Iris pigment epithelial cell (primary cell): ENCODE measurements at regions not wholly inside any gene's neighbourhood (a gene's known extent, or its start where the extent isn't known, plus 50 kb on each side); places are given as distances from the start of the nearest gene placed in this dataset.

Experiments used
- DNase-seq: peaks from one replicate; pipeline ENCODE4 v3.0.0-alpha.2; 2011; ENCODE audit warnings: low read depth

GRCh38 chr10:80860719-80861118 is 323.0 kb downstream of the SH2D4B start:
- no peak for DNase-seq

DNA sequence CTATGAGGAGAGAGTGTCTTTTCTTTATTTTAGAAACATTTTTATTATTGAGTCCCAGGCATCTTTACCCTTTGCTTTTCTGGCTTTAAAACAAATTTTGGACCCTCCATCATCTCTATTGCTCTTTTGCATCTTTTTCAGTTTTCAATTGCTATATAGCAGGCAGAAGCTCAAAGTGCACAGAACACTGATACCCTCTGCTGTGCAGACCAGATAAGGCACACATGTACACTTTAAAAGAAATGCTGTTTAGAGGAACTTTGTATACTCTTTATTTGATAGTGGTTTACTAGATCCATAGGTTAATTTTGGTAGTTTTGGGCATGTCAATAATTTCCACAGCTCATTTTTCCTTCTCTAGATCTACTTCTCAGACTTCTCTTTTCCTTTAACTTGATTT is 324.2 kb downstream of the SH2D4B start:
- no peak for DNase-seq

- DNase-seq: no peak
Observed at GRCh38 chr10:80870282-80870681, 332.6 kb downstream of the SH2D4B start.

GRCh38 chr10:80871083-80871482 is 333.4 kb downstream of the SH2D4B start:
- DNase-seq: no peak

DNA sequence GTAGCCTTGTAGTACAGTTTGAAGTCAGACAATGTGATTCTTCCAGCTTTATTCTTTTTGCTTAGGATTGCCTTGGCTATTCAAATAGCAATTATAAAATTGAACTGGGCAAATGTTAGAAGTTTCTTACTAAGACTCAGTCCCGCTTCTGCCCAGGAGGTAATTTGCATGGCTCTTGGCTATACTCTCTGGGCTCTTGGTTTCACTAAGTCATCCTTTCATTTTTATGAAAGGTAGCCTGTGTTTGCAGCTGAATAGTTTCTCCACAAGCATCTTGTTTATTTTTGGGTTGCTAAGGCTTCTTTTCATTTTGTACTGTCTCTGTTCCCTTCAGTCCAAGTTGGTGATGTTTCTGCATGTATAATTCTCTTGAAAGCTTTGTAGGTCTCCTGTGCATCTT is 340.6 kb downstream of the SH2D4B start:
- no peak for DNase-seq

DNA sequence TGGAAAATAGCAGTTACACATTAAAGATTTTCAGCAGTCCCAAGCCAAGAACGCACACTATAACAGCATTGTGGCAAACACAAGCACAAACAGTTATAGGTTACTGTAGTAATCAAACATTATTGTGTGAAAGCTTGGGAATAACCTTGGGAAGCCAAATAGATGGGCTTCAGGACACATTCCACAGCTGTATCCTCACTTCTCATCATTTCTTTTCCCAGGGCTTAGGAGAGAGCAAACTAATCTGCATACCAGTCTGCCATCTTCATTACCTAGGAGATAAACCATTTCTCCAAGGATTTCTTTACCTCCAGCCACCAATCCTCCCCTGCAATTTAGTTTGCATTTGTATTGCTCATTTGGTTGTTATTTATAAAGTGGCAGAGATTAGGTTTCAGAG is 352.4 kb downstream of the SH2D4B start:
- DNase-seq: no peak

- no peak for DNase-seq
Observed at GRCh38 chr10:80893256-80893655, 355.6 kb downstream of the SH2D4B start.

DNA sequence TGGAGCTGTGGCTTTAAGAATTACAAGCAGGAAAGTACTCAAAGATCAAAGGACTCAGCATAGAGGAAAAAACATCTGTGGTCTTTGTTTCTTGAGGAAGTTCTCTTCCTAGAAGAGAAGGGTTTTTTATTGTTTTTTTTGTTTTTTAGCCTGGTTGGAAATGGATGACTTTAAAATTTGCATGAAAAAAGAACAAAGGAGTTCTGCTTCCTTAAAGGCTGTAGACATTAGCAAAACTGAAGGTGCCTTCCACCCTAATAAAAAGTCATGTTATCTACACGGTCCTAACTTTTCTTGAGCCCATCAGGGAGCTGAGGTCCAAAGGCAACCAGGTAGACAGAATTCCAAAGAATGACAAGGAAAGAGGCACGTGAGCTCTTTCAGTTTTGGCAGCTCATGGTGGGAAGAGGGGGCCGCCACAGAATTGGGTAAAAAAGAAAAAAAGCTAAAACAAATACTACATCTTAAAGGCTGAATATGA is 356.6 kb downstream of the SH2D4B start:
- DNase-seq: no peak

DNA sequence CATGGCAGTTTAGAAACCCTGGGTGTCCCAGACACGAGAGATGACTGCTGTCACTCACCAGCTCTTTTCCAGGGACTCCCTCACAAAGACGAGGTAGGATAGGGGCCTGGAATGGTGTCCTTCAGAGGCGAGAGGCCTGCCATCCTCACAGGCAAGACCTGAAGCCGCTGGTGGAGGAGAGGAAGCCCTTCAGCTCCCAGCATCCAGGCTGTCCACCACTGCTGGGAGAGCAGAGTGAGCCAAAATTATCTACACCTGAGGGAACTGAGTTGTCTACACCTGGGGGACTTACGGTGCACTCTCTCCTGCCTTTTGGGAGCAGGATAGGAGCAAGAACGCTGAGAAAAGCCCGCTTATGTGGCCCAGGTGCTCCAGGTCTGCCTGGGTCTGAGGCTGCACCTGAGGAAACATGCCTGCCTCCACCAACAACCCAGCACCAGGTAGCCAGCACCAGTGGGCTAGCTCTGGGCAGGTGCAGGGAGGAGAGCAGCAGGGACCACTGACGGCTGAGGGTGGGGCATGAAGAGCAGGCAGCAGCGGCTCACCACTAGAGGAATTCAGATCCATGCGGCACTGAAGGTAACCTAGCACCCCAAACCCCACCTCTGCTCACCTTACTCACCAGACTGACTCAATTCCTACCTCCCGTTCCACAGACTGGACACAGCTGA is 357.2 kb downstream of the SH2D4B start:
- no peak for DNase-seq

DNA sequence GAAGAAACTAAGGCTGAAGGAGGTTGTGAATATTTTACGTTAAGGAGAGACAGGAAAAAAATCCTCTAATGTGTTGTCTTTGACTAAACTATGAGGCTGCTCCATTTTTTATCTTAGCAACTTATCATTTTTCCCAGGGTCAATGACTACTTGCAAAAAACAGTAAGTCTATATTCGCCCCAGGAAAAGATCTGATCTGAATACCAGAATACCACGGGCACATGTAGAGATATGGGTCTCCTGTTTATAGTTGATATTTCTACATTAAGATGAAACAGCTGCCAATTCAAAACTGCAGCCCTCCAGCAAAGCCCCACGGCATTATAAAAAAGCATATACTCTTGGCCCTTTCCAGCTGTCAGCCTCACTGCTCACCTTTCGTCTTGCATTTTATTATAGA is 358.4 kb downstream of the SH2D4B start:
- no peak for DNase-seq

- DNase-seq: no peak
Observed at GRCh38 chr10:80896959-80897358, 359.3 kb downstream of the SH2D4B start.

DNA sequence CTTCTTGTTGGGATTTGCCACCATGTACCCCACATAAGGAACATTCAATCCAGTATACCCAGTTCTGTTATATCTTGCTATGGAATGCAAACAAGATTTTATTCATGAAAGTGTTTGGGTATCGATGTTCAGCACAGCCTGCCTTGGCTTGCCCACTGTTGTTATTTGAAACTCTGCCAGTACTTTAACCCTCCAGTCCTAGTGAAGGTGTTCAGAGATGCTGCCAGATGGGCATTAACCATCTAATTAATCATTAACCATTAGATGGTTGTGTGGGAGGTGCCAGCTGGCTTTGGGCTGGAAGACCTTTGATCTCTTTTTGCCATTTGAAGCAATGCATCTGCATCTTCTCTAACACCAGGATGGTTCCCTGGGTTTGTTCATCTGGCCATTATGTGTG is 363.0 kb downstream of the SH2D4B start:
- no peak for DNase-seq

DNA sequence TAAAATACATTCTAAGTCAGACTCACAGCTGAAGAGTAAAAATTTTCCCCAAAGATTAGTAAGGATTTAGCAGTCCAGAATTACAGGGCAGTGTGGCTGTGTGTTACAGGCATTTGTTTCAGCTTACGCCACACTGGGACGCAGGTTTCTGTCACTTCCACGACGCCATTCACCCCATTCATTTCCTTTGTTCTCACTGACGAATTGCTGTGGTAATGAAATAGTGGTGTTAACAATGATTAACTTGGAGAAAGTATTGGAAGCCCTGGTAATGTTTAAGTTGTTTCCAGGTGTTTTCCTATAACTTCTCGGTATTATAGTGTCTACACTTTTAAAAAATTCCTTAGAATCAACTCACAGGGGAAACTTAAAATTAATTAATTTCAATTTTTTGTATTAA is 370.9 kb downstream of the SH2D4B start:
- no peak for DNase-seq

DNA sequence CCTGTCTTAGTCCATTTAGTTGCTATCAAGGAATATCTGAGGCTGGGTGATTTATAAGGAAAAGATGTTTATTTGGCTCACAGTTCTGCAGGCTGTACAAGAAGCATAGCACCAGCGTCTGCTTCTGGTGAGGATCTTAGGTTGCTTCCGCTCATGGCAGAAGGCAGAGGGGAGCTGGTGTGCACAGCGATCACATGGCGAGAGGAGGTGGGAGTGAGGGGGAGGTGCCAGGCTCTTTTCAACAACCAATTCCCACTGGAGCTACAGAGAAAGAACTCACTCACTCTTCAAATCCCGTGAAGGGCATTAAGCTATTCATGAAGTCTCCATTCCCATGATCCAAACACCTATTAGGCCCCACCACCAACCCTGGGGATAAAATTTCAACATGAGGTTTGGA is 371.6 kb downstream of the SH2D4B start:
- DNase-seq: no peak

DNA sequence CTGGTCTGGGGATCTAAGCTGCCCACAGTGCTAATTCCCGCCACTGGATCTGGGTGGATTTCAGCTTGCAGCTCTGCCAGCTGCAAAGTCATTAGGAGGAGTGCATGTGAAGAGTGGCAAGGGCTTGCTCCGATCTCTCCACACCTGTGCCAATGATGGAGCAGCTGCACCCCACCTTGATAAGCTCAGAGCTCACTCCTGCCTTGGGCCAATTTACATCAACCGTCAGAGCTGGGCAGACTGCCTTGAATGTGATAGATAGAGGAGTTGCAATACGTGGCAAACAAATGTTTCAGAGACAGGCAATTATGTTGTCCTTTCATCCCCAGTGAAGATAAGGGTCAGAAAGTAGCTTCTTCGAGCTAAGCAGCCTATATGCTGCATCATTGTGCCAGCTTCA is 379.9 kb downstream of the SH2D4B start:
- no peak for DNase-seq

DNA sequence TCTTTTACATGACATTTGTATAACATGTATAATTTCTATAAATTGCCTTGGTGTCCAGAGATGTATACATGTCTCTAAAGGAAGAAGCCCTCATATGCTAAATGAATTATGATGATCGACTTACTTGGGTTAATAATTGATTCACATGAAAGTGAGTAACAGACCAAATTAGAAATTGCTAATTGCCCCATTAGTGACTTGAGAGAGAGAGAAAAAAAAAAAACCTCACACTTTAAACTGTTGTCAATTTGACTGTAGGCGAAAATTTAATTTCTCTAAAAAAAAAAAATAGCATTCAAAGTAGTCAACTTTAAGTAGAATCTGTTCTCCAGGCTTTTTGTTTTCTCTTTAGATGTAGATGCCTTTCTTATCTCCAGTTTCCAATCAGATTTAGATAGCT is 383.3 kb downstream of the SH2D4B start:
- no peak for DNase-seq

- DNase-seq: peak; percentile 24
Observed at GRCh38 chr10:80924063-80924952, 386.6 kb downstream of the SH2D4B start.

GRCh38 chr10:80927419-80928078 is 389.8 kb downstream of the SH2D4B start:
- no peak for DNase-seq

- DNase-seq: no peak
Observed at GRCh38 chr10:80938903-80939302, 401.2 kb downstream of the SH2D4B start.

- DNase-seq: peak; percentile 0
Observed at GRCh38 chr10:80945264-80945880, 407.7 kb downstream of the SH2D4B start.

DNA sequence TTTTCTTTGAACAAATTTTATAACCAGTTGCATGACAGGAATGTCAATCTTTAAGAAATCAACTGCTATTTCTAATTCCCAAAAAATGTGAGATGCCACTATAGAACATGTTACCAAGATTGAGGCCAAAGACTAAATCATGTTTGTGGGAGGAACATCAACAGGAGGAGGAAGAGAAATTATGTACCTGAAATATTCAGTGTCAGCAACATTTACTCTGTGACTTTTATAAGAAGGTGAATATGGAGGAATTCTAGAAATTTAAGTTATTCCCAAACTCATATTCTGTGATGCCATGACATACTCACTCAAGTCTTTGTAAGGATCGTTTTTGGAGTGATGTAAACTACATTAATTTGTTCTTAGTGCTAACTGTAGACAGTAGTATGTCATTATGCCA is 408.4 kb downstream of the SH2D4B start:
- DNase-seq: no peak

DNA sequence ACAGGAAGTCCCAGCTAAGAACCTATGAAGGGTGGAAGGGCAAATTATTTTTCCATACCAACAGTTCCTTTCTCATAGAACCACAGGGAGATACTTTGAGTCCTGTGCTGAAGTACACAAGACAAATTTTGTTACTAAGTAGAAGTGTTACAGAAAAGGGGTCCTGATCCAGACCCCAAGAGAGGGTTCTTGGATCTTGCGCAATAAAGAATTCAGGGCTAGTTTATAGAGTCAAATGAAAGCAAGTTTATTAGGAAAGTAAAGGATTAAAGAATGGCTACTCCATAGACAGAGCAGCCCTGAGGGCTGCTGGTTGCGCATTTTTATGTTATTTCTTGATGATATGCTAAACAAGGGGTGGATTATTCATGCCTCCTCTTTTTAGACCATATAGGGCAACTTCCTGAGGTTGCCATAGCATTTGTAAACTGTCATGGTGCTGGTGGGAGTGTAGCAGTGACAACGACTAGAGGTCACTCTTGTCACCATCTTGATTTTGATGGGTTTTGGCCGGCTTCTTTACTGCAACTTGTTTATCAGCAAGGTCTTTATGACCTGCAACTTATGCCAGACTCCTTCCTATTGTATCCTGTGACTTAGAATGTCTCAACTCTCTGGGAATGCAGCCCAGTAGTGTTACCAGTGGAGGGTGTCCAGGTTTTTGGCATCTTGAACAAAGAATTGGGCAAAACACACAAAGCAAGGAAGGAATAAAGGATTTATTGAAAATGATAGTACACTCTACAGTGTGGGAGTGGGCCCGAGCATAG is 409.4 kb downstream of the SH2D4B start:
- DNase-seq: no peak
